Spleen (tissue), 11 donors: ENCODE measurements at regions not wholly inside any gene's neighbourhood (a gene's known extent, or its start where the extent isn't known, plus 50 kb on each side); places are given as distances from the start of the nearest gene placed in this dataset.
A peak's percentile ranks its signal among the peaks of the same experiment; 100 is the strongest.

Experiments used
- DNase-seq: peaks from one replicate; pipeline ENCODE4 v3.0.0-alpha.2; 2020
- H3K27ac ChIP-seq, 8 donors: fragments of 200-600 bp; sonication (generic) in 7 of 8; 1 replicate in 4 of 8; 2 replicates in 4 of 8; pipeline versions ENCODE4 v1.5.0 to v1.8.0; 2016 to 2021; ENCODE audit warnings: inconsistent platforms in 4 of 8, mild to moderate bottlenecking in 4 of 8, moderate library complexity in 1 of 8
- H3K27me3 ChIP-seq, 7 donors: fragments of 200-600 bp; sonication (generic) in 6 of 7; replicated peaks in 1 of 7; 1 replicate in 4 of 7; 2 replicates in 3 of 7; pipeline versions ENCODE4 v1.5.0 to v1.8.0; 2016 to 2021; ENCODE audit warnings: inconsistent platforms in 3 of 7, mild to moderate bottlenecking in 1 of 7
- H3K36me3 ChIP-seq, 6 donors: fragments of 200-600 bp; sonication (generic) in 5 of 6; 1 replicate in 4 of 6; 2 replicates in 2 of 6; pipeline versions ENCODE4 v1.5.0 to v1.8.0; 2016 to 2021; ENCODE audit warnings: inconsistent platforms in 2 of 6
- H3K4me1 ChIP-seq, 6 donors: fragments of 200-600 bp; sonication (generic) in 5 of 6; 1 replicate in 3 of 6; 2 replicates in 3 of 6; pipeline versions ENCODE4 v1.5.0 to v1.8.0; 2016 to 2021; ENCODE audit warnings: inconsistent platforms in 3 of 6
- H3K4me3 ChIP-seq, 8 donors: fragments of 200-600 bp; sonication (generic) in 7 of 8; 1 replicate in 4 of 8; 2 replicates in 4 of 8; pipeline versions ENCODE4 v1.5.0 to v1.8.0; 2016 to 2021; ENCODE audit warnings: inconsistent platforms in 4 of 8, mild to moderate bottlenecking in 4 of 8, moderate library complexity in 2 of 8
- H3K9me3 ChIP-seq, 8 donors: fragments of 200-600 bp; sonication (generic) in 7 of 8; 1 replicate in 4 of 8; 2 replicates in 4 of 8; pipeline versions ENCODE4 v1.5.0 to v1.8.0; 2016 to 2021; ENCODE audit warnings: inconsistent platforms in 4 of 8
- CTCF ChIP-seq, 11 experiments: fragments of 200-600 bp in 7 of 11; fragments of 450-650 bp in 4 of 11; sonication (generic) in 4 of 11; IDR thresholded peaks in 8 of 11; conservative IDR thresholded peaks in 3 of 11; 1 replicate in 7 of 11; 2 replicates in 4 of 11; pipeline versions ENCODE4 v1.4.0 to v1.8.0; 2016 to 2021; ENCODE audit warnings: antibody characterized with exemption in 11 of 11, inconsistent platforms in 4 of 11, mild to moderate bottlenecking in 1 of 11
- POLR2A ChIP-seq, 3 donors: fragments of 450-650 bp; IDR thresholded peaks; one replicate each; pipeline ENCODE4 v1.5.1; 2017; ENCODE audit warnings: antibody characterized with exemption in 3 of 3, mild to moderate bottlenecking in 1 of 3
- POLR2AphosphoS5 ChIP-seq, 3 donors: sonication (generic); formaldehyde crosslinking; IDR thresholded peaks; one replicate each; pipeline ENCODE4 v1.5.1; 2017; ENCODE audit warnings: antibody characterized with exemption in 3 of 3
- WGBS, 5 donors: extraction: QIAGEN DNeasy Blood & Tissue Kit in 3 of 5; methylation state at CpG; one replicate each; pipeline versions ENCODE4 v1.1.5 to v1.1.7; 2013 to 2018; 5-methylcytosine and 5-hydroxymethylcytosine counted together
- intact Hi-C: fragments of 100-400 bp; cut with DNase I; formaldehyde crosslinking; loops from one replicate; pipeline ENCODE4 v1.15.0; 2023; ENCODE audit warnings: low total_unique reads
- donor health status: healthy with polysubstance abuse.
- donor health status: DM: no; HTN: no; CAD: no; lungs with moderate emphysema.
- donor health status: DM: no; HTN: no; CAD: no.
- donor health status: Bipolar disorder and iron deficiency.
- donor health status: healthy.
- donor health status: DM: no; HTN: no; CAD: no.
- donor health status: DM: yes; HTN: yes; CAD: no.

- intact Hi-C loops: no loop called here
- Histone ChIP-seq H3K4me1 (peaks cover 0 to 15% (median 2%) of the 10 kb centered on the region in 6 donors), H3K4me3 (no peak overlapping the region), H3K9me3 (no peaks in the 10 kb centered on the region), H3K36me3 (no peaks in the 10 kb centered on the region), H3K27me3 (no peaks in the 10 kb centered on the region), H3K27ac (peak overlapping the region in 5 of 8 donors; percentile 5 to 37 (median 34))
- WGBS, 5 donors: 13 to 37% (median 25%) methylated on average over 2 of the region's 2 CpGs
- no peak for DNase-seq
- TF ChIP-seq CTCF (IDR thresholded peaks at IDR 0.05 in 8 of 11, conservative IDR thresholded peaks at IDR 0.05 in 3 of 11): no peak
- no peak for TF ChIP-seq POLR2A (IDR thresholded peaks at IDR 0.05)
- no peak for TF ChIP-seq POLR2AphosphoS5 (IDR thresholded peaks at IDR 0.05)
Measured at GRCh38 chr12:20211981-20212421, 156.3 kb upstream of the PDE3A start.

- intact Hi-C loops: no loop called here
- H3K4me1 ChIP-seq: peaks cover 0 to 15% (median 2%) of the 10 kb centered on the region in 6 donors
- no peaks in the 10 kb centered on the region for H3K9me3 ChIP-seq
- H3K27me3 ChIP-seq: no peaks in the 10 kb centered on the region
- H3K4me3 ChIP-seq: no peak overlapping the region
- DNase-seq: no peak
- H3K36me3 ChIP-seq: no peaks in the 10 kb centered on the region
- WGBS, 5 donors: 50 to 65% (median 58%) methylated on average over 9 of the region's 9 CpGs
- TF ChIP-seq POLR2A (IDR thresholded peaks at IDR 0.05) (no peak), POLR2AphosphoS5 (IDR thresholded peaks at IDR 0.05) (peak in 1 of 3 donors; percentile 57), CTCF (IDR thresholded peaks at IDR 0.05 in 8 of 11, conservative IDR thresholded peaks at IDR 0.05 in 3 of 11) (no peak)
- peak overlapping the region in 5 of 8 donors; percentile 7 to 37 (median 34) for H3K27ac ChIP-seq
Measured at GRCh38 chr12:20212658-20213555, 155.4 kb upstream of the PDE3A start.

- no peak for TF ChIP-seq CTCF (IDR thresholded peaks at IDR 0.05 in 8 of 11, conservative IDR thresholded peaks at IDR 0.05 in 3 of 11)
- TF ChIP-seq POLR2A (IDR thresholded peaks at IDR 0.05): no peak
- TF ChIP-seq POLR2AphosphoS5 (IDR thresholded peaks at IDR 0.05): no peak
- no peaks in the 10 kb centered on the region for H3K27me3 ChIP-seq
- H3K4me3 ChIP-seq: no peak overlapping the region
- no peak overlapping the region for H3K27ac ChIP-seq
- 68 to 83% (median 73%) methylated on average over 7 of the region's 7 CpGs for WGBS, 5 donors
- no peaks in the 10 kb centered on the region for H3K36me3 ChIP-seq
- no peak for DNase-seq
- intact Hi-C loops: no loop called here
- no peaks in the 10 kb centered on the region for H3K9me3 ChIP-seq
- peaks cover 0 to 15% (median 2%) of the 10 kb centered on the region in 6 donors for H3K4me1 ChIP-seq
Measured at GRCh38 chr12:20213723-20214625, 154.4 kb upstream of the PDE3A start.
